ENCODE measurements at regions not wholly inside any gene's neighbourhood (a gene's known extent, or its start where the extent isn't known, plus 50 kb on each side); places are given as distances from the start of the nearest gene placed in this dataset.

DNA sequence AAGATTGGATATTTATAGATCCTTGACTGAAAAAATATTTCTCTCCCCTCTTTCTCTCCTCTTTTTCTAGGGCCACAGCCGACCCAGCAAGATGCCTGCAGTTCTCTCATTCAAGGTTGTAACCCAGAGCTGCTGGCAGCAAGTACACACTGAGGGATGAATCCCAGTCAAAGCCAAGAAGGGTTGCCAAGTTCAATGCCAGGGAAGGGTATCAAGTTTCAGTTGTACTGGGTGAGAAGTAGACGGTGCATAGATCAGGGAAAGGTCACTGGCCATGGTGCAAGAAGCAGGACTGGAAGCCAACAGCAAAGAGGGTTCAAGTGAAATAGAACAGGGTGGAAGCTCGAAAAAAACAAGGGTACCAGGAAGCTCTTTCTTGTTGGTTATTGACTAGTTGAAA is 170.2 kb downstream of the NRP2 start (continued):
- TF ChIP-seq HMG20A (CRISPR knock-in tag; IDR thresholded peaks at IDR 0.05; ENCODE audit: borderline replicate concordance), result no peak
- no peak for TF ChIP-seq ISL2 (CRISPR knock-in tag; IDR thresholded peaks at IDR 0.05)
- TF ChIP-seq EEA1 (CRISPR knock-in tag; IDR thresholded peaks at IDR 0.05; ENCODE audit: borderline replicate concordance), result no peak
- TF ChIP-seq ZKSCAN8 (CRISPR knock-in tag; IDR thresholded peaks at IDR 0.05; ENCODE audit: borderline replicate concordance), result no peak

GRCh38 chr2:205850611-205851010 is 168.3 kb downstream of the NRP2 start:
- no TSS peak for BruUV-seq (replicated peaks)
- Histone ChIP-seq H3K4me2 (ENCODE audit: low read depth, low read length) (no peak overlapping the region), H3K4me3 (replicated peaks in 1 of 3; ENCODE audit: insufficient read depth in 1 of 3, low read depth in 2 of 3, low read length in 3 of 3) (no peak overlapping the region), H4K20me1 (ENCODE audit: insufficient read depth, low read length) (no peaks in the 10 kb centered on the region), H3K36me3 (replicated peaks in 1 of 2; ENCODE audit: control insufficient read depth in 1 of 2, insufficient read depth in 2 of 2, low read length in 2 of 2) (no peaks in the 10 kb centered on the region), H3K9ac (ENCODE audit: insufficient read depth, low read depth, low read length) (no peak overlapping the region), H3K27me3 (ENCODE audit: control insufficient read depth in 1 of 2, insufficient read depth in 2 of 2, low read length in 2 of 2) (peaks cover 0 to 7% of the 10 kb centered on the region in 2 experiments; a peak in 3 of 5 replicates), H3K79me2 (ENCODE audit: insufficient read depth, low read length) (no peaks in the 10 kb centered on the region), H3K27ac (ENCODE audit: extremely low read length, insufficient read depth, low read length) (no peak overlapping the region), H3K9me3 (ENCODE audit: low read length) (no peaks in the 10 kb centered on the region), H3K4me1 (ENCODE audit: insufficient read depth, low read length) (no peaks in the 10 kb centered on the region), H2AFZ (ENCODE audit: low read length) (no peak overlapping the region)
- no peak for ATAC-seq
- in situ Hi-C loops (cut with HindIII; ENCODE audit: extremely low pct_ligation_motif_present, low pct_unique_long_range_greater_than_20kb), result no loop called here
- 29% methylated on average over 5 of the region's 5 CpGs for WGBS (ENCODE audit: low lambda C conversion rate)
- POLR2A ChIA-PET, result no interaction called here
- CTCF ChIA-PET (ENCODE audit: low intra/inter-chr PET ratio, low total read pairs), result no interaction called here
- intact Hi-C loops (cut with micrococcal nuclease; ENCODE audit: unreplicated experiment), result no loop called here
- TF ChIP-seq RORA (CRISPR knock-in tag; IDR thresholded peaks at IDR 0.05), result no peak
- TF ChIP-seq, protein P1, sequence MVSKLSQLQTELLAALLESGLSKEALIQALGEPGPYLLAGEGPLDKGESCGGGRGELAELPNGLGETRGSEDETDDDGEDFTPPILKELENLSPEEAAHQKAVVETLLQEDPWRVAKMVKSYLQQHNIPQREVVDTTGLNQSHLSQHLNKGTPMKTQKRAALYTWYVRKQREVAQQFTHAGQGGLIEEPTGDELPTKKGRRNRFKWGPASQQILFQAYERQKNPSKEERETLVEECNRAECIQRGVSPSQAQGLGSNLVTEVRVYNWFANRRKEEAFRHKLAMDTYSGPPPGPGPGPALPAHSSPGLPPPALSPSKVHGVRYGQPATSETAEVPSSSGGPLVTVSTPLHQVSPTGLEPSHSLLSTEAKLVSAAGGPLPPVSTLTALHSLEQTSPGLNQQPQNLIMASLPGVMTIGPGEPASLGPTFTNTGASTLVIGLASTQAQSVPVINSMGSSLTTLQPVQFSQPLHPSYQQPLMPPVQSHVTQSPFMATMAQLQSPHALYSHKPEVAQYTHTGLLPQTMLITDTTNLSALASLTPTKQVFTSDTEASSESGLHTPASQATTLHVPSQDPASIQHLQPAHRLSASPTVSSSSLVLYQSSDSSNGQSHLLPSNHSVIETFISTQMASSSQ (IDR thresholded peaks at IDR 0.05; ENCODE audit: low read depth), result no peak
- TF ChIP-seq, protein P1 (CRISPR knock-in tag; IDR thresholded peaks at IDR 0.05; ENCODE audit: borderline replicate concordance), result no peak
- no peak for TF ChIP-seq ZNF326 (CRISPR knock-in tag; IDR thresholded peaks at IDR 0.05; ENCODE audit: borderline replicate concordance)
- TF ChIP-seq KAT8 (CRISPR knock-in tag; IDR thresholded peaks at IDR 0.05), result no peak
- no peak for TF ChIP-seq SETDB1 (CRISPR knock-in tag; IDR thresholded peaks at IDR 0.05; ENCODE audit: borderline replicate concordance)
- TF ChIP-seq ZNF577 (CRISPR knock-in tag; IDR thresholded peaks at IDR 0.05; ENCODE audit: borderline replicate concordance, low read depth), result no peak
- TF ChIP-seq, protein P2, sequence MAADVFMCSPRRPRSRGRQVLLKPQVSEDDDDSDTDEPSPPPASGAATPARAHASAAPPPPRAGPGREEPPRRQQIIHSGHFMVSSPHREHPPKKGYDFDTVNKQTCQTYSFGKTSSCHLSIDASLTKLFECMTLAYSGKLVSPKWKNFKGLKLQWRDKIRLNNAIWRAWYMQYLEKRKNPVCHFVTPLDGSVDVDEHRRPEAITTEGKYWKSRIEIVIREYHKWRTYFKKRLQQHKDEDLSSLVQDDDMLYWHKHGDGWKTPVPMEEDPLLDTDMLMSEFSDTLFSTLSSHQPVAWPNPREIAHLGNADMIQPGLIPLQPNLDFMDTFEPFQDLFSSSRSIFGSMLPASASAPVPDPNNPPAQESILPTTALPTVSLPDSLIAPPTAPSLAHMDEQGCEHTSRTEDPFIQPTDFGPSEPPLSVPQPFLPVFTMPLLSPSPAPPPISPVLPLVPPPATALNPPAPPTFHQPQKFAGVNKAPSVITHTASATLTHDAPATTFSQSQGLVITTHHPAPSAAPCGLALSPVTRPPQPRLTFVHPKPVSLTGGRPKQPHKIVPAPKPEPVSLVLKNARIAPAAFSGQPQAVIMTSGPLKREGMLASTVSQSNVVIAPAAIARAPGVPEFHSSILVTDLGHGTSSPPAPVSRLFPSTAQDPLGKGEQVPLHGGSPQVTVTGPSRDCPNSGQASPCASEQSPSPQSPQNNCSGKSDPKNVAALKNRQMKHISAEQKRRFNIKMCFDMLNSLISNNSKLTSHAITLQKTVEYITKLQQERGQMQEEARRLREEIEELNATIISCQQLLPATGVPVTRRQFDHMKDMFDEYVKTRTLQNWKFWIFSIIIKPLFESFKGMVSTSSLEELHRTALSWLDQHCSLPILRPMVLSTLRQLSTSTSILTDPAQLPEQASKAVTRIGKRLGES (CRISPR knock-in tag; IDR thresholded peaks at IDR 0.05; ENCODE audit: borderline replicate concordance), result no peak
- no peak for TF ChIP-seq NFE2L1 (CRISPR knock-in tag; IDR thresholded peaks at IDR 0.05; ENCODE audit: borderline replicate concordance)
- no peak for TF ChIP-seq SP5 (CRISPR knock-in tag; IDR thresholded peaks at IDR 0.05; ENCODE audit: borderline replicate concordance, low read depth)
- no peak for TF ChIP-seq MXD4 (CRISPR knock-in tag; IDR thresholded peaks at IDR 0.05)
- FAIRE-seq, result no peak
- DNase-seq (ENCODE audit: low spot score), result no peak

All from HepG2 (cell line).